ENCODE measurements at regions not wholly inside any gene's neighbourhood (a gene's known extent, or its start where the extent isn't known, plus 50 kb on each side); places are given as distances from the start of the nearest gene placed in this dataset.

GRCh38 chr1:81213279-81213678, 587.5 kb upstream of the ADGRL2 start:
- DNase-seq (ENCODE audit: low read depth, low spot score) (no peak), ATAC-seq (no peak)
- intact Hi-C loops (cut with micrococcal nuclease; ENCODE audit: unreplicated experiment) = no loop called here
- POLR2A ChIA-PET = no interaction called here
- H3K4me1 ChIP-seq (ENCODE audit: control insufficient read depth, insufficient read depth, low read length) = no peaks in the 10 kb centered on the region
- no TSS peak for BruUV-seq (replicated peaks)
- CTCF ChIA-PET = no interaction called here
- no peak for TF ChIP-seq TCF7L2 (IDR thresholded peaks at IDR 0.05; ENCODE audit: low read depth, low read length)
- TF ChIP-seq SIN3A (IDR thresholded peaks at IDR 0.05; ENCODE audit: borderline replicate concordance, insufficient read depth, low read depth, low read length) = no peak
- TF ChIP-seq, protein P1, sequence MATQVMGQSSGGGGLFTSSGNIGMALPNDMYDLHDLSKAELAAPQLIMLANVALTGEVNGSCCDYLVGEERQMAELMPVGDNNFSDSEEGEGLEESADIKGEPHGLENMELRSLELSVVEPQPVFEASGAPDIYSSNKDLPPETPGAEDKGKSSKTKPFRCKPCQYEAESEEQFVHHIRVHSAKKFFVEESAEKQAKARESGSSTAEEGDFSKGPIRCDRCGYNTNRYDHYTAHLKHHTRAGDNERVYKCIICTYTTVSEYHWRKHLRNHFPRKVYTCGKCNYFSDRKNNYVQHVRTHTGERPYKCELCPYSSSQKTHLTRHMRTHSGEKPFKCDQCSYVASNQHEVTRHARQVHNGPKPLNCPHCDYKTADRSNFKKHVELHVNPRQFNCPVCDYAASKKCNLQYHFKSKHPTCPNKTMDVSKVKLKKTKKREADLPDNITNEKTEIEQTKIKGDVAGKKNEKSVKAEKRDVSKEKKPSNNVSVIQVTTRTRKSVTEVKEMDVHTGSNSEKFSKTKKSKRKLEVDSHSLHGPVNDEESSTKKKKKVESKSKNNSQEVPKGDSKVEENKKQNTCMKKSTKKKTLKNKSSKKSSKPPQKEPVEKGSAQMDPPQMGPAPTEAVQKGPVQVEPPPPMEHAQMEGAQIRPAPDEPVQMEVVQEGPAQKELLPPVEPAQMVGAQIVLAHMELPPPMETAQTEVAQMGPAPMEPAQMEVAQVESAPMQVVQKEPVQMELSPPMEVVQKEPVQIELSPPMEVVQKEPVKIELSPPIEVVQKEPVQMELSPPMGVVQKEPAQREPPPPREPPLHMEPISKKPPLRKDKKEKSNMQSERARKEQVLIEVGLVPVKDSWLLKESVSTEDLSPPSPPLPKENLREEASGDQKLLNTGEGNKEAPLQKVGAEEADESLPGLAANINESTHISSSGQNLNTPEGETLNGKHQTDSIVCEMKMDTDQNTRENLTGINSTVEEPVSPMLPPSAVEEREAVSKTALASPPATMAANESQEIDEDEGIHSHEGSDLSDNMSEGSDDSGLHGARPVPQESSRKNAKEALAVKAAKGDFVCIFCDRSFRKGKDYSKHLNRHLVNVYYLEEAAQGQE (IDR thresholded peaks at IDR 0.05; ENCODE audit: insufficient read depth in 1 of 2, low read depth in 2 of 2, low read length in 1 of 2) = no peak
- no peak for TF ChIP-seq POLR2AphosphoS5 (IDR thresholded peaks at IDR 0.05; ENCODE audit: low read depth, low read length)
- TF ChIP-seq, protein P2, sequence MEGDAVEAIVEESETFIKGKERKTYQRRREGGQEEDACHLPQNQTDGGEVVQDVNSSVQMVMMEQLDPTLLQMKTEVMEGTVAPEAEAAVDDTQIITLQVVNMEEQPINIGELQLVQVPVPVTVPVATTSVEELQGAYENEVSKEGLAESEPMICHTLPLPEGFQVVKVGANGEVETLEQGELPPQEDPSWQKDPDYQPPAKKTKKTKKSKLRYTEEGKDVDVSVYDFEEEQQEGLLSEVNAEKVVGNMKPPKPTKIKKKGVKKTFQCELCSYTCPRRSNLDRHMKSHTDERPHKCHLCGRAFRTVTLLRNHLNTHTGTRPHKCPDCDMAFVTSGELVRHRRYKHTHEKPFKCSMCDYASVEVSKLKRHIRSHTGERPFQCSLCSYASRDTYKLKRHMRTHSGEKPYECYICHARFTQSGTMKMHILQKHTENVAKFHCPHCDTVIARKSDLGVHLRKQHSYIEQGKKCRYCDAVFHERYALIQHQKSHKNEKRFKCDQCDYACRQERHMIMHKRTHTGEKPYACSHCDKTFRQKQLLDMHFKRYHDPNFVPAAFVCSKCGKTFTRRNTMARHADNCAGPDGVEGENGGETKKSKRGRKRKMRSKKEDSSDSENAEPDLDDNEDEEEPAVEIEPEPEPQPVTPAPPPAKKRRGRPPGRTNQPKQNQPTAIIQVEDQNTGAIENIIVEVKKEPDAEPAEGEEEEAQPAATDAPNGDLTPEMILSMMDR (IDR thresholded peaks at IDR 0.05) = no peak
- H3K4me3 ChIP-seq (ENCODE audit: low read depth in 2 of 2, low read length in 2 of 2) = no peak overlapping the region
- in situ Hi-C loops (cut with HindIII; ENCODE audit: low pct_unique_long_range_greater_than_20kb, low sequenced_read_pairs) = no loop called here
- H3K9me3 ChIP-seq (ENCODE audit: control insufficient read depth, insufficient read depth, low read depth, low read length) = no peaks in the 10 kb centered on the region
- H3K27me3 ChIP-seq (ENCODE audit: control insufficient read depth, insufficient read depth, low read length) = no peaks in the 10 kb centered on the region
- no peak overlapping the region for H3K27ac ChIP-seq (ENCODE audit: low read length)
- no peaks in the 10 kb centered on the region for H3K36me3 ChIP-seq (ENCODE audit: control insufficient read depth, insufficient read depth, low read length)

DNA sequence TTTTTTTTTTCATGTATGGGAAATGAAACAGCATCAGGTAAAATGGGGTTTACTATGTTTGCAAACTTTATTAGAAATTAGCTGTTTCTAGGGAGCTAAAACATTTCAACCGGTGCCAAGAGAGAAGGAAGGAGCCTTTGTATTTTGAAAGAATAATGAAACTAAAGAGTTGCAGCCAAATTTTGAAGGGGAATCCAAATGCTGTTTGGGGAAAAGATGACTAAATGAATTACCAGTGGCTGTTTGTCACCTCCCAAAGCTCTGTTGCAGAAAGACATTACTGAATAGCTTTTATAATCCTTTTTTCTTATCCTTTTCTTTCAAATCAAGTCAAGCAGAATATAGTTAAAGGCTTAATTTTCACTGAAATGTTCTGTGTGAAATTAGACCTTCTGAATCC, 591.3 kb upstream of the ADGRL2 start:
- no peak overlapping the region for H3K27ac ChIP-seq (ENCODE audit: low read length)
- H3K9me3 ChIP-seq (ENCODE audit: control insufficient read depth, insufficient read depth, low read depth, low read length) = no peaks in the 10 kb centered on the region
- no peak for ATAC-seq
- no peak overlapping the region for H3K4me3 ChIP-seq (ENCODE audit: low read depth in 2 of 2, low read length in 2 of 2)
- no peak for DNase-seq (ENCODE audit: low read depth, low spot score)
- CTCF ChIA-PET = no interaction called here
- H3K4me1 ChIP-seq (ENCODE audit: control insufficient read depth, insufficient read depth, low read length) = no peaks in the 10 kb centered on the region
- POLR2A ChIA-PET = no interaction called here
- H3K27me3 ChIP-seq (ENCODE audit: control insufficient read depth, insufficient read depth, low read length) = no peaks in the 10 kb centered on the region
- no peaks in the 10 kb centered on the region for H3K36me3 ChIP-seq (ENCODE audit: control insufficient read depth, insufficient read depth, low read length)
- TF ChIP-seq, protein P1 (IDR thresholded peaks at IDR 0.05; ENCODE audit: insufficient read depth in 1 of 2, low read depth in 2 of 2, low read length in 1 of 2) = no peak
- TF ChIP-seq SIN3A (IDR thresholded peaks at IDR 0.05; ENCODE audit: borderline replicate concordance, insufficient read depth, low read depth, low read length) = no peak
- no peak for TF ChIP-seq POLR2AphosphoS5 (IDR thresholded peaks at IDR 0.05; ENCODE audit: low read depth, low read length)
- TF ChIP-seq, protein P2 (IDR thresholded peaks at IDR 0.05) = no peak
- TF ChIP-seq TCF7L2 (IDR thresholded peaks at IDR 0.05; ENCODE audit: low read depth, low read length) = no peak
- in situ Hi-C loops (cut with HindIII; ENCODE audit: low pct_unique_long_range_greater_than_20kb, low sequenced_read_pairs) (no loop called here), intact Hi-C loops (cut with micrococcal nuclease; ENCODE audit: unreplicated experiment) (no loop called here)
- no TSS peak for BruUV-seq (replicated peaks)

All from Panc1 (cell line).